Activated CD4-positive, alpha-beta T cell treated with anti-CD3 and anti-CD28 coated beads, Interleukin-2, amount 50 U/mL, for 4 hours (primary cell): ENCODE measurements at regions not wholly inside any gene's neighbourhood (a gene's known extent, or its start where the extent isn't known, plus 50 kb on each side); places are given as distances from the start of the nearest gene placed in this dataset.
"Not testable (repeated sequence)": the region's sequence is repeated elsewhere in the genome, so short reads cannot be mapped to it uniquely, and the experiment has no call there.

Experiments
- DNase-seq, 2 experiments: peaks; one replicate each; pipeline ENCODE4 v3.0.0-alpha.2; 2020

DNA sequence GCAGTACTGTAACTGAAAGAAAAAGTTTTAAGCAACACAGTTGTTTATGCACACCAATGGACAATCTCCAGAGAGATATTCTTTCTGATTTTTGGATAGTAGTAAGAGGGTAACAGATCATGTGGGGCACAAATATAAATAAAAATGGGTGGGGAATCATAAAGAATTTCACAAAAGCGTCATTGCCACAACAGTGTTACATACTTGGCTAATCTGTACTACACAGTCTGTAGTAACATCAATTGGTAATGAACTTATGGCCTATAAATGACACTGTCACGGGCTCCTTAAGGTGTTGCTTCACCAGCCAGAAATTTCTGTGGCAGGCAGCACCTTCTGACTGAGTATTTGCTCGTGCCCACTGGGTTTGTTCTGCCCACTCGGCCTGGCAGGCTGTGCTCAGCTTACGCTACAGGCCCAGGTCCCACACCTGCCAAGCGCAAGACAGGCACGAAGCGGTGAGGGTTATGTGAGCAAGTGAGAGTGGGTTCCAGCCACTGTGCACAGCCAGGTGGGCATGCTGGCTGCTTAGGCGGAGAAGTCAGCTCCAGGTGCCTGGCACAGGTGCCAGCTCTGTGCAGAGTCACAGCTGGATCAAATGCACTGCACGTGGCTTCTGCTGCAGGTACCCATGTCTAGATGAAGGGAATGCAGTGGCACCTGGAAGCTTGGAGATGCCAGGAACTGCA is 532.5 kb upstream of the SLC39A10 start:
- no peak for DNase-seq

DNA sequence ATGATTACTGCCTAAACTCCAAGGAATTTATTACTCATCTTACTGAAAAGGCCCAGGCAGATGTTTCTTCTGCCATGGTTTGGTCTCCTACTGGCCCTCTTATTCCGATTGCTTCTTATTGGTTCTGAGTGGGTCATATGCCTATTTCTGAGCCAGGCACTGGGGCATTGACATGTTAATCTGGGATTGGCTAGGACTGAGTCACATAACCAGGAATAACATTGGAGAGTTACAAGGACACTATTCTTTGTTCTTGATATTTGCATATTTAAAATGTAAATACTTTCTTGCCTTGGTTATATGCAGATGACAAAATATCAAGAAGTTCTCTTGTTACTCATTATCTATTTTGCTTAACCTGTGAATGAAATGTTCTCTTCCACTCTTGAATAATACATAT is 534.4 kb upstream of the SLC39A10 start:
- DNase-seq = no peak

DNA sequence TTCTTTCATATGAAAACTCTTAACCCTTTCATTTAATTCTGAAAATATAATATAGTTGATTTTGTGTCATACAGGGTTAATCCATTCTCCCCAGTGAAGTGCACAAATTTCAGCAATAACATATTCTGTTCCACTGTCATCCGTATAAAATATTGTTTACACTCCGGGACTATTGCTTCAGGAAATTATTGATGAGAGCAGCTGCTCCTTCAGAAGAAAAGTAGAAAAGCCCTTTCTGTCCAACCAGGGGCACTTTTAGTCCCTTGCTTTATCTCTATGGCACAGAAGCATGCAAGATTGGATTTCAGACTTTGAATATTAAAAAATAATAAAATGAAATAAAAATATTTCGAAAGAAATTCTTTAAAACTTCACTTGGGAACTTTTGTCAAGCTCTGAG is 535.7 kb upstream of the SLC39A10 start:
- DNase-seq = no peak

DNA sequence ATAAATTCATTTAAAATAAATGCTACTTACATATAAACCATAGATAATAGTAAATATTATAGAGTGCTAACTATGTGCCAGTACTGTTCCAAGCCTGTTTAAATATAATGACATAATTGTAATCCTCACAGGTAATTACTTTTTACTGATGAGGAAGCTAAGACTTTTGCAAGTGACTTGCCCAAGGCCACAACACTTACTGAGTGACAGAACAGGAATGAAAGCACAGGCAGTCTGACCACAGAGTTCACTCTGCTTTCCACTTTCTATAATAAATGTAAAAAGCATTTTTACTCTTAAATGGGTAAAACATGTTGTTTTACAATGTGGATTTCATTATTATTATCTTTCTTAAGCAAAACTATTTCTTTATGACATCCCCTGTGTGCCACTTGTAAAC is 537.8 kb upstream of the SLC39A10 start:
- no peak for DNase-seq

DNA sequence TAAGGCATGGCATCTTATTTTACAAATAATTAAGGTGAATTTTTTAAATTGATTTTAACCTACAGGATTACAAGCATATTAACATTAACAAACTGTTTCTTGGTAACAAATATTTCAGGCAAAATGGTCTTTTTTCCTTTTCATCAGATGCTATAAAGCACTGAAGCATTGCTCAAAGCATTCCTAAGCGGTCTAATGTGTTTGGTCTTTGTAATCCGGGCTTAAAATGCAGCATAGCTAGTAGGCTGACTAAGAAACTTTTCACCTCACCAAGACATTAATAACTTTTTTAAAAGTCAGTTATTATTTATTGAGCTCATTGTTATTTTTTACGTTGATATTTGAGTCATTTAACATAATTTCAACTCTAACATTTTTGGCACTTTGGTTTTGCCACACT is 538.8 kb upstream of the SLC39A10 start:
- no peak for DNase-seq

DNA sequence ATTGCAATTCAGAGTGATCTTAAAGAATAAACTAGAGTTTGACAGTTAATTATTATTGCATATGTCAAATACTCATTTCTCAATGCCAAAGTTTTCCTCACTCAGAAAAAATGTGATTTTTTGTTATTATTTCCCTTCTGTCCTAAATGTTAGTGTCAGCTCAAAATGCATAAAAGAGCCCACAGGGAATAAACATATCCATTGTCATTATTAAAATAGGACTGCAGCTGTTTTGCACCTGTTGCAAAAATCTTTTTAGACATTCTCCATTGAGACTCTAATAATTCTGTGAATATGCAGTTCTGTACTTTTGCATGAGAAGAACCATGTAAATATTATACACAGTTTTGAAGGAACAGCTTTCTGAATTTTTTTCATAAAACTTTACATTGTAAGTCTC is 540.0 kb upstream of the SLC39A10 start:
- DNase-seq = no peak

DNA sequence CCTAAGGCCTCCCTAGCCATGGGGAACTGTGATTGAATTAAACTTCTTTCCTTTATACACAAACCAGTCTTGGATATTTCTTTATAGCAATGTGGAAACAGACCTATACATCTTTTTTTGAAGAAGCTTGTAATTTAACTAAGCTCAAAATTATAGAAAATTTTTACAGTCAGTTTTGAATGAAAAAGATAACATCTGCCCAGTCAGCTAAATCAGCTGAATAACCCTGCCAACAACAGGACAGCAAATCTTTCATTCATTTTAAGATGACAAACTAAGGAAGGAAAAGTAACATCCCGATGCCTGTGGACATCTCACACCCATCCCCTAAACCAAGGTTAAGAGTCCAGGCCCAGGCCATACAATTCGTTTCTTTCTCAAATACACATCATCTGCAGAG is 541.3 kb upstream of the SLC39A10 start:
- no peak for DNase-seq

DNA sequence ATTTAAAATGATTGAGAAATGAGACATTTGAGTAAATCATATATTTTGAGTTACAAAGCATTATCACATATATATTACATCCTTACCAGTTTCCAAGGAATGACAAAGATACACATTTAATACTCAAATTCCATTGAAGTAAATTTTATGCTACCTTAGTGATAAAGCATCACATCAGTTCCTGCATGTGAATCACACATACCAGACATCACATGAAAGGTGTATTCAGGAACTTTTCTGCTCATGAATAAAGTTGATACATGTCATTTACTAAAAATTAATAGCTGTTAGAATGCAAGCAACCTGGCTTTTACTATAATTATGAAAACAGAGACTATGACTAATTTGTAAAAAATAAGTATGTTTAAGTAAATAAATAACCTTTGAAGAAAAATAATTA is 548.8 kb upstream of the SLC39A10 start:
- DNase-seq = no peak

DNA sequence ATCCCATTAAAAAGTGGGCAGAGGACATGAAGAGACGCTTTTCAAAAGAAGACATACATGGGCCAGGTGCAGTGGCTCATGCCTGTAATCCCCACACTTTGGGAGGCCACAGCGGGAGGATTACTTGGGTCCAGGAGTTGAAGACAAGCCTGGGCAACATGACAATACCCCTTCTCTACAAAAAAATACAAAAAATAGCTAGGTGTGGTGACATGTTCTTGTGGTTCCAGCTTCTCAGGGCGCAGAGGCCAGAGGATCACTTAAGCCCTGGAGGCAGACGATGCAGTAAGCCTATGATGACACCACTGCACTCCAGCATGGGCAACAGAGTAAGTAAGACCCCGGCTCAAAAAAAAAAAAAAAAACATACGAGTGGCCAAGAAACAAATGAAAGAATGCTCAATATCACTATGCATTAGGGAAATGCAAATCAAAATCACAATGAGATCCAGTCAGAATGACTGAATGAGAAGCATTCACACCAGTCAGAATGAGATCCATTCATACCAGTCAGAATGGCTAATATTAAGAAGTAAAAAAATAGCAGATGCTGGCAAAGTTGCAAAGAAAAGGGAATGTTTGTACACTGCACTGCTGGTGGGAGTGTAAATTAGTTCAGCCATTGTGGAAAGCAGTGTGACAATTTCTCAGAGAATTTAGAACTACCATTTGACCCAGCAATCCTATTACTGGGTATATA is 550.2 kb upstream of the SLC39A10 start:
- DNase-seq = no peak

DNA sequence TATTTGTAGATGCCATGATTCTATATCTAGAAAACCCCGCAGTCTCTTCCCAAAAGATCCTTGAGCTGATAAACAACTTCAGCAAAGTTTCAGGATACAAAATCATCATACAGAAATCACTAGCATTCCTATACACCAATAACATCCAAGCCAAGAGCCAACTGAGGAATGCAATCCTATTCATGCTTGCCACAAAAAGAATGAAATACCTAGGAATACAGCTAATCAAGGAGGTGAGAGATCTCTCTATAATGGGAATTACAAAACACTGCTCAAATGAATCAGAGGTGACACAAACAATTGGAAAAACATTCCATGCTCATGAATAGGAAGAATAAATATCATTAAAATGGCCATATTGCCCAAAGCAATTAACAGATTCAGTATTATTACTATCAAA is 551.4 kb upstream of the SLC39A10 start:
- DNase-seq = no peak

DNA sequence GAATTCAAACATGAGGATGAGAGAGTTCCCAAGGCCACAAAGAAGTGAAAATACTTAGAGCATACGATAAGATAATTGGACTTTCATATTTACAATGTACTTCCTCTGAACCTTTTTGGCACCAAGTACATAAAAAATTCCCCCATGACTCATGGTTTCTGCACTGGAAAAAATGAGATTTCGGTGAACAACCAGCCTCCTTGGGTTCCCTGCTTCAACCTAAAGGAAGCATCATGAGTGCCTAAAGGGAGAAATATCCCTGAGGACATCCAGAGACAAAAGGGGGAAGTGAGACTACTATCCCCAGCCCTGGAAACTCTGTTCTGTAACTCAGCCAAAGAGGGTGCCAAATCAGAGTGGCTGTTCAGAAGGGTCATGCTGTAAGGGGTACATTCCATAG is 562.7 kb upstream of the SLC39A10 start:
- DNase-seq = no peak

DNA sequence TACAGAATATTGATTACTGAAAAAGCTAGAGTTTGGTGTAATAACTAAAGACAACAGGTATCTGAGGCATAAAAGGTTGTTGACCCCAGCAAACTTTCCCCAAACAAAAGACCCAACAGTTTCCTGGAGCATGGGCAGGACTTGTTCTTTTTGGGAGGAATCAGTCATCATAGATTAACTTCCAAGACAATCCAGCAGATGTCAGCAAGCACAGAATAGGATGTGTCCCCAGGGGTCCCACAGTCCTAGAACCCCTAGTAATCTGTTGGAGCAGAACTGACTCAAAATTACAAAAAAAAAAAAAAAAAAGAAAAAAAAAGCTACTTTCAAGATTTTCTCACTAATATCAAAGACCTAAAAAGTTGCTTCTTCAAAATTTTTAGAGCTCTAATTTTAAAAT is 564.7 kb upstream of the SLC39A10 start:
- DNase-seq = no peak

DNA sequence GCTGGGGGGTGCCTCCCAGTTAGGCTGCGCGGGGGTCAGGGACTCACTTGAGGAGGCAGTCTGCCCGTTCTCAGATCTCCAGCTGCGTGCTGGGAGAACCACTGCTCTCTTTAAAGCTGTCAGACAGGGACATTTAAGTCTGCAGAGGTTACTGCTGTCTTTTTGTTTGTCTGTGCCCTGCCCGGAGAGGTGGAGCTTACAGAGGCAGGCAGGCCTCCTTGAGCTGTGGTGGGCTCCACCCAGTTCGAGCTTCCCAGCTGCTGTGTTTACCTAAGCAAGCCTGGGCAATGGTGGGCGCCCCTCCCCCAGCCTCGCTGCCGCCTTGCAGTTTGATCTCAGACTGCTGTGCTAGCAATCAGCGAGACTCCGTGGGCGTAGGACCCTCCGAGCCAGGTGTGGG is 584.2 kb upstream of the SLC39A10 start:
- not testable (repeated sequence) for DNase-seq

DNA sequence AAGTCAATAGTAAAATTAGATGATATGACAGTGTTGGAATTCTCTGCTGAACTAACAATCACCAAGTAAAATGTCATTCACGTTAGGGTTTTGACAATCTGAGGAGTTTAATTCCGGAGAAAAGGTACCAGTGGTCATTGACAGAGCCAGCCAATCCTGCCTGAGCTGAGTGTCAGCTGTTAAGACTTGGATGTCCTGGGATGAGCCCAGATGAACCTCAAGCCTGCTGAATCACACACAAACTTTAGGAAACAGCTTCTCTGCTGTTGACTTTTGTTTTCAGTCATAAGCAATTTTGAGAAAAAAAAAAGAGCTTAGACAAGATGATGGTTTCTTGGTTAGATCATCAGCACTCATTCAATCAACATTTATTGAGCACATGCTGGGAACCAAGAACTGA is 600.0 kb upstream of the SLC39A10 start:
- no peak for DNase-seq

DNA sequence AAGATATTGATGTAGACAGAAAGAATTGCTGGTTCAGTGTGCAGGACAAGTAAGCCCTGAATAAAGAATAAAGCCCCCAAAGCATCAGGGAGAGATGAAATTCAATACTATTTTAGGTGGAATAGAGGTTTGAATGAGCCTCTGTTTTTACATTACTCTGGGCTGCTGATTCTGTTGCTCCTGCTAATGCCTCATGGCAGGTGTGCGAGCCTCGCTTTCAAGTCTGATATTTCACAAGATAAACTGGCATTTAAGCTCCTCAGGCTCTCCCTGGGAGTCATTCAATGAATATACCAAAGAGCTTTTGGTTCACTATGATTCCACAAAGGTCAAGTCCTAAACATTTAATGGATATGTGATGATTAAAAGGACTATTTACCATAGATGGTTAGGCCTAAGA is 601.0 kb upstream of the SLC39A10 start:
- no peak for DNase-seq

DNA sequence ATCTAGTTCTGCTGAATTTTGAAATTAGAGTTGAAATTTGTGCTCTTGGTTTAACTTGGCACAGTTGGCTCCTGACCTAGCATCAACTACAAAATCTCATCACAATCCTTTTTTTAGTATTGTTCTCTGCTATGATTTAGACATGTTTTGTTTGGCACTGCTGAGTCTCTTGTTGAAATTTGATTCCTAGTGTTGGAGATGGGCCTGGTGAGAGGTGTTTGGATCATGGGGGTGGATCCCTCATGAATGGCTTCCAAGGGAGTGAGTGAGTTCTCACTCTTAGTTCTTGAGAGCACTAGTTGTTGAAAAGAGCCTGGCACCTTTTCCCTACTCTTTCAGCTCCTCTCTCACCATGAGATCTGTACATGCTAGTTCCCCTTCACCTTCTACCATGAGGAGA is 605.6 kb upstream of the SLC39A10 start:
- no peak for DNase-seq

DNA sequence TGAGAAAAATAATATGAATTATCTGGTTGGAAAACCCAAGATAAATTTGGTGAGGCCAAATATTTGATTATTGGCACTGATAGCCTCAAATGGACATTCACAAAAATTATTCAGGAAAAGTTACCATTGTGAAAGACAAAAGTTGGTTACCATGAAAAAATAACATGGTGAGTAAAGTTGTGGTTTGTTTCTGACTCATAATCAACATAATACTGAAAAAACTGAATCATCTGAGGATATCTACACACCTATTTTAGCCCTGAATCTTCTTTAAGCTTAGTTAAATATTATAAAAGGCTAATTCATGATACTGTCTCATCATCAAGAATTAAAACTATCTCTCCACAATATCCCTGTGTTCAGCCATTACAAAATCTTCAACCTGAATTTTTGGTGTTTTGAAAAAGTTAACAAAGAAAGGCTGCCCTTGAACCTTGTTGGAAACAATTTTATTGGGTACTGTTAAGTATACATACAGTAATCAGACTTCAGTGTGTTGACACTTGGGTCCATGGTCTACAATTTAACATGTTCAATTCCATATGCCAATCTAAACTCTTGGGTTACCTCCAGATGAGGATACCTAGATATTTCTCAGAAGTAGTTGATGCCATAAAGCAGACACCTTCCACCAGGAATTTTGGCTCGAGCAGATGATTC is 607.5 kb upstream of the SLC39A10 start:
- no peak for DNase-seq

DNA sequence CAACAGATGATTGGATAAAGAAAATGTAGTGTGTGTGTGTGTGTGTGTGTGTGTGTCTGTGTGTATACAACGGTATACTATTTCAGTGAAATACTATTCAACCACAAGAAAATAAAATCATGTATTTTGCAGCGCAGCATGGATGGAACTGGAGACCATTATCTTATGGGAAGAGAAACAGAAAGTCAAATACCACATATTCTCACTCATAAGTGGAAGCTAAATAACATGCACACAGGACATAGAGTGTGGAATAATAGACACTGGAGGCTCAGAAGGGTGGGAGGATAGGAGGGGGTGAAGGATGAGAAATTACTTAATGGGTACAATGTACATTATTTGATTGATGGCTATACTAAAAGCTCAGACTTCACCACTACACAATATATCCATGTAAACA is 609.1 kb upstream of the SLC39A10 start:
- no peak for DNase-seq

DNA sequence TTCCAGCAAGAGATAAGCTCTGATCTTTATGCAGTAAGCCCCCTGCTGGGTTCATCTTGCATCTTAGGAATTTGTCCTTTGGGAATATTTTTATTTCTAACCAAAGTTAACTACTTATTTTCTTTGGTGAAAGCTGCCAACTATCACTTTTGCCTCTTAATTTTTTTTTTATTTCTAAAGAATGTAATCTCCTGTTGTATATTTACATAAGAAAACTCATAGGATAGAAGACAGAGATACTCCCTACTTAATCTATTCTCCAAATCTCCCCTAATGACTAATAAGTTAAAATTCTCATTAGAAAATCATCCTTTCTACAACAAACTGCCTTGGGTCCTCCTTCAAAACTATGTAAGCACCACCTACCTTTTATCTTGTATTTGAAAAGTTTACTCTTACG is 612.2 kb upstream of the SLC39A10 start:
- DNase-seq = no peak

DNA sequence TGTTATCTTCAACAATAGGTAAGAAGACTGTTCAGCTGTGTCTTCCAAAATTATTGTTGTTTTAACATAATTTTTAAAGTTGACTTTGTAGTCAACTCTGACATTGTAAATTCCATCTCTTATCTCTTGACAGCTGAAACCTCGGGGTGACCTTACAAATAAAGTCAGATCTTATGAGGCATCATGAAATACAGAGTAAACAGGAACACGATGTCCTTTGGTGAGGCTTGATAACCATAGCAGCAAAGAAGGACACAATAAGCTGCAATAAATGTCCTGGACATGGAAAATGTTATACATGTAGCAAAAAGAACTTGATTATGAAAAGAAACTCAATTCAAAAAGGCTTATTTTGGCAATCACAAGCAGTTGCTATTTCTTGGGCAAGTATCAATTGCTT is 618.9 kb upstream of the SLC39A10 start:
- no peak for DNase-seq

DNA sequence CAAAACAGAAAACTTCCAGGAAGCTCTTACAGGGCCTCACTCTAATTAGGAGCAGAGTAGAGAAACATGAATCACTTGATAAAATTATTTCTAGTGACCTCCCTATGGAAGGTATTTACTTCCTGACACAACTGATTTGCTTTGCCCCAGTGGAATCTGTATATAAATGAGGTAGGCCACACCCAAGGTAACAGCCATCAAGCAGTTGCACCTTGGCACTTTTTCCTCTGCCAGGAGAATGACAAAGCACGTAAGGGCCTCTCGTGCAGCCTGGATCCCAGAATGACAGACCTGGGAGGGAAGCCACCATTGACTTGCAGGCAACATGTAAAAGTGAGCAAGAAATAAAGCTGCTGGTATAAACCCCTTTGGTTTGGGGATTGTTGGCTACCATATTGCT is 620.0 kb upstream of the SLC39A10 start:
- no peak for DNase-seq

DNA sequence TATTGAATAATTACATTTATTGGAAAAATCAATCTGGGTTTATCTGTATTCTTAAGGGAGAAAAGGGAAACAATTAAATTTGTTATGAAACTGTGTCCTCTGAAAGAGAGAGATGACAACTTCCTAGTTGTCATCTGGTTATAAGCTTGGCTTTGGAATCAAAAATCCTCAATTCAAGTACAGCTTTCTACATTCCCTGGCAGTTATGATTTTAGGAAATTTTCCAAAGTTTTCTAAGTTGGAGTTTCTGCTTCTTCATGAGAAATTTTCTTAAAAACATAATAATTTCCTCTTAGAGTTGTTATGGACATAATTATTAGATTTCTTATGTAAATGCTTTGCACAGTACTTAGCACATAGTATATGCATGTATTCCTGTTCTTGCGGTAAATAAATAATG is 625.6 kb upstream of the SLC39A10 start:
- no peak for DNase-seq

DNA sequence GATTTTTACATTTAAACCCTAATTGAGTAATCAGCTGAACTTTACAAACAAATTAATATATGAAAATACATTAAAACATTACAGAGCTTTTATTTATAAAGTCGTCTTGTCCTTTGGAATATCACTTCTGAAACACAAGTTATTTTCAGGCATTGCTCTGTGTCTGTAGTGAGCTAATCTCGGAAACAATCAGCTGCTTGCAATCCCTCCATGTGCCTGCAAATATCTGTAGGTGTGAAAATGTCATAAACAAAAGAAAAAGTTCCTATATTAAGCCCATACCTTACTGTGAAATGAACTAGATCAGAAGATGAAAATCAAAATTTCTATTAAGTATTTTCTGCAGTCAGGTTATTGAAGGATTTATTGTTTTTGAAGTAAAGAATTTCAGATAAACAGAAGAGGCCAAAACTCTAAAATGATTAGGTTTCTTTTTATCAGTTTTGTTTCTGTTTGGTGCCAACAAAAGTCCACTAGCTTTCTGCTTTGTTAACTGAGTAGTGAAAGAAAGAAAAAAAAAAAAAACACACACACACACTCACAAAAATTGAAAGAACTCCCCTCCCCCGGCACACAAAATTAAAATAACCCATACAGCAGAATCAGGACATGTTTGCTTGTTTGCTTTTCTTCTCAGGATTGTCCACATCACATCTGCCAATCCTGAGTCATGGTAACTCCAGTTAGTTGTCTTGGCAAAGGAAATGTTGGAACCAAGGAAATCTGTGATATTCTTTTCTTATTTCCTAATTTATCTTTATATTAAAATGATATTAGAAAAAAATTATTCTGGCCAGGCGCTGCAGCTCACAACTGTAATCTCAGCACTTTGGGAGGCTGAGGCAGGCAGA is 627.0 kb upstream of the SLC39A10 start:
- no peak for DNase-seq

DNA sequence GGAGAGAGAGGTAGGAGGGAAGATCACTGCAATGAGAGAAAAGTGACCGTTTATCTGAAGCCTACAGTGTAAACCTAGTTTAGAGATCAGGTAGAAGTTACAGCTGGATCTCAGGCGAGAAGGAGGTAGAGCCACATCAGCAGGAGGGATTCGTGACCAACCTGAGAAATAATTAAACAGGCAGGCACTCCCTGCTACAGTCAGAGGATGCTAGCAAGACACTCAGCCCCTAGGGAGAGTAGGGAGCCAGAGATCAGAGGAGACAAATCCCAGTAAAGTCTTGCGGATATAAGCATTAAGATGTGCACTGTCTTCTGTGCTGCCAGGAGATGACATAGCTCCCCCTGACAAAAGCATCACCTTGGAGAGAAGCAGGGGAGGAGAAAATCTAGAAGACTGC is 629.1 kb upstream of the SLC39A10 start:
- no peak for DNase-seq
